ENCODE measurements at regions not wholly inside any gene's neighbourhood (a gene's known extent, or its start where the extent isn't known, plus 50 kb on each side); places are given as distances from the start of the nearest gene placed in this dataset.

DNA sequence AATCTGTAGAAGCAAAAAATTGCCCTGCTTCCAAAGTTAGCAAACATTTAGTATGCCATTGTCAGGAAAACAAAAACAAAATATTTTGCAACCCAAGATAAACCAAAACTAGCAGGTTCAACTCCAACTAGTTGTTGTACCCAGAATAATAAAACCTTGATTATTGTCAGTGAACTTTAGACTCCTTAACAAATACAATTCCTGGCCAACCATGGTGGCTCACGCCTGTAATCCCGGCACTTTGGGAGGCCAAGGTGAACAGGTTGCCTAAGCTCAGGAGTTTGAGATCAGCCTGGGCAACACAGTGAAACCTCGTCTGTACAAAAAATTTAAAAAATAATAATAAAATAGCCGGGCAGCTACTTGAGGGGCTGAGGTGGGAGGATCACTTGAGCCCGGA is 53.6 kb upstream of the EPCAM start:
- DNase-seq, result no peak

DNA sequence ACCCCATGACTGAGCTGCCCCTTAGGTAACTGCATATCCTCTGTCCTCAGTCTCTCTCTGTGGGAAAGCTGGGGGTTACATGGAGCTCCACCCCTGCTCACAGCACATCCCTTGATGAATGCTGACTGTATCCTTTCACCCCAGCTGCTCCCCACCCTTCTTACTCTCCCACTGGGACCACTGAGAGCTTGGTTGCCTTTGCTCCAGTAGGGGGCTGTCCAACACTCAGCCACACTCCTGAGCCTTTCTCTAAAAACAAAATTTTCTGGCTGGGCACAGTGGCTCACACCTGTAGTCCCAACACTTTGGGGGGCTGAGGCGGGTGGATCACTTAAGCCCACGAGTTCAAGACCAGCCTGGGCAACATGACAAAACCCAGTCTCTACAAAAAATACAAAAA is 55.4 kb upstream of the EPCAM start:
- DNase-seq, result no peak

DNA sequence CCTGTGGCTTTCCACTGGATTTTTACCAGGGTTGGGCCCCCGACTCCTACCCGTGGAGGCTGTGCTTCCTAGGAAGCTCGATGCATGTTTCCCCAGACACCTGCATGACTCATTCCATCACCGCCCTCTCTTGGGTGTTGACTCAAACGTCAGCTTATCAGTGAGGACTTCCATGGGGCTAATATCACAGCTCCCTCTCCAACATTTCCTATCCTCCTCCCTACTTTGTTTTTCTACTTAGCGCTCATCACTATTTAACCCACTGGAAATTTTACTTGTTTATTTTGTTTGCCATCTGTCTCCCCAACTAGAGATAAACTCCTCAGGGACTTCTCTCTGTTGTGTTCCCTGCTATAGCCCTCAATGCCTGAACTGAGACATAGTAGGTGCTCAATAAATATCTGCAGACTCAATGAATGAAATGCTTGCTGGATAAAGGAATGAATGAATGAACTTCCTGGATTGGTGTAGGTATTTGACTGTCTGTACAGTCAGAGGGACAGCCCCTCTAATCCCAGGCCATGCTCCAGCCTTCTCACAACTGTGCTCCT is 55.9 kb upstream of the EPCAM start:
- DNase-seq, result no peak

DNA sequence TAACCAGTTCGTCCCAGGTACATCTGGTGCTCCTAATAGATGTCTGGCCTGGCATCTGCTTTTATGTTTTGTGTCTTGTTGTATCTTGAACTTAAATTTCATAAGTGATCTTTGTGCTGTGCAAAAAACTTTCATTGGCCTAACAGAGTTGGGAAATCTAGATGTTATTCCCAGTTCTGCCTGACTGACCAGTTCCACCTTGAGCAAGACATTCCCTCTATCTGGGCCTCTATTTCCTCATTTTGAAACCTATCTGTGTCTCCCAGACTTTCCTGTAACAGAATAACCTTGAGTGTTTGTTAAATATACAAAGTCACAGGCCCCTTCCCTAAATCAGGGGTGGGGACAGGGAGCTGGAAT is 56.6 kb upstream of the EPCAM start:
- DNase-seq, result no peak

DNA sequence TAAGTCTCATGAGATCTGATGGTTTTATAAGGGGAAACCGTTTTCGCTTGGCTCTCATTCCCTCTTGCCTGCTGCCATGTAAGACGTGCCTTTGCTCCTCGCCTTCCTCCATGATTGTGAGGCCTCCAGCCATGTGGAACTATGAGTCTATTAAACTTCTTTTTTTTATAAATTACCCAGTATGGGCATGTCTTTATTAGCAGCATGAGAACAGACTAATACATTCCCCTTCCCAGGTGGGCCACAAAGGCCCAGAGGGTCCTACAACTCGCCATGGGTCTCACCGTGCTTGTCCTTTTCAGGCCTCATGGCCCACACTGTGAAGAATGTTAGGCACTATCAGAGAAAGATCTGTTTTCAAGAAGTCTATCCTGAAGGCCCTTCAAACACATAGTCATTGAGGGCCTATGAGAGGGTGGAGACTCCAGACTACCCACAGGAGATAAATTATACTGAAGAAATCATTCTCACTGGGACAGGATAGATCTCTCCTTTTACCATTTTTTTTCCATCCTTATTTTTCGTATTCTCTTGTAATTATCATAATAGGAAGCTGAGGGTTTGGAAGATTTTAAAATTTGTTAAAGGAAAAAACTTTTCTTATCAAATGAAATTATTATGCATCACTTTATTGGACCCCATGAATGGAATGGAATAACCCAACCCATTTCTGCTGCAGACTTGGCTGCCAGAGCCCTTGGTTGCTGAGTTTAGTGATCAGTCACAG is 57.2 kb upstream of the EPCAM start:
- DNase-seq, result no peak

DNA sequence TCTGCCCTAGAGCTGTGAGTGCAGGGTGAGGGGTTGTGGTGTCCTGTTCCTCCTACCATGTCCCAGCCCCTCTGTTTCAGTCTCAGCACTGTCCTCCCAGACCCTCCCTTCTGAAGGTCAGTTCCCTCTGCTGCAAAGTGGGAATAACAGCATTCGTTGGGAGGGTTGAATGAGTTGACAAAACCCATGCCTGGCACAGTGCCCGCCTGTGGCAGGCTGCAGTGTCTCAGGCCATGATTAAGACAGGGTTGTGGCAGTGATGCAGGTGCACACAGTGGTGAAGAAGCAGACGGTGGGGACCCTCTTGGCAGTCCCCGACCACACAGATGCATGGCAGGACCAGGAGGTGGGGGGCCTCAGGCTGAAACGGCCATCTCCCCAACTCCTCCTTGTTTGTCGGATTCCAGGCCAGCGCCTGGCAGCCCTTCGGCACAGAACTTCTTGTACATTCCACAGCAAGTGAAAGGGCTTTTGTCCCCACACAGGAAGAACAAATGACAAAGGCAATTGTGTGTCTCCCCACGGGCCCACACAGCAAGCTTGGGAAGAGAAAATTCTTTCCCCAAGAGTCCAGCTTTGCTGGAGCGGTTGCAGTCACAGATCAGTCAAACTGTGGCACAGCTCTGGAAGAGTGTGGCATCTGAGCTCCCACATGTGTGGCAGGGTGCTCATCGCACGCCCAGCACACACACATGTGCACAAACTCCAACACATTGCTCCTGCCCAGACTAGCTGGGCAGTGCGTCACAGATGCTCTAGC is 58.1 kb upstream of the EPCAM start:
- no peak for DNase-seq

DNA sequence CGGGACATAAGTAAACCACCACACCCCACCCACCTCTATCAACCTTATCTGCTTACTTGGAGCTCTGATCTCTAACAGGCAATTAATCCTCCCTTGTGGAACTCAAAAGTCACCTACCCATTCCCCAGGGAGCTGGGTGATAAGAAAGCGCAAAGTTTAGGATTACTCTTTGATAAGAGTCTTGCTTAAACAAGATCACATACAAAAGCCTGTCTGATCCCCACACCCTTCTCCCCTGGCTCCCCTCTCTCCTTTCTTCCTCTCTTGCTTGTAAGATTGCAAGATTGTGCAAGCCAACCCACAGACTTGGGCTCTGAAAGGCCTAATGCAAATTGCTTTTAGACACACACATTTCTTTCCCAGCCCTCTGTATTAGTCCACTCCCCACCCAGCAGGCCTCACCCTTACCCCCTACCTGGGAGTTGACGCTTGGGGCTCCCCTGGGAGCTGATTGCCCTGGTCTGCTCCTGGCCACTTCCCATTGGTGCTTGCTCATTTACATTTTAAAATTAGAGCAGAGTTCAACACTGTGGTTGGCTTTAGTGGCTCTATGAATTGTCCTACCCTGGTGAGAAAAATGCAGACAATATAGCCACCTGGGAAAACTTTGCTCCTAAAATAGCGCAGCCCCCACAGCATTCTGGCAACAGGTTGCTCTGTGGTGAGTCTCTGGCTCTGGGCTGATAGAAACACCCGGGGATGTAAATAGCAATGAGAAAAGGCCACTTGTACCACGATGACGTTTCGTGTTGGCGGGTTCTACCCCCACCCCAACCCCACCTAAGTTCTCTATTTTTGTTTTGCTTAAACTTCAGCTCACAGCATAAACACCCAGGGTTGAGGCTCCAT is 58.9 kb upstream of the EPCAM start:
- DNase-seq, result no peak

DNA sequence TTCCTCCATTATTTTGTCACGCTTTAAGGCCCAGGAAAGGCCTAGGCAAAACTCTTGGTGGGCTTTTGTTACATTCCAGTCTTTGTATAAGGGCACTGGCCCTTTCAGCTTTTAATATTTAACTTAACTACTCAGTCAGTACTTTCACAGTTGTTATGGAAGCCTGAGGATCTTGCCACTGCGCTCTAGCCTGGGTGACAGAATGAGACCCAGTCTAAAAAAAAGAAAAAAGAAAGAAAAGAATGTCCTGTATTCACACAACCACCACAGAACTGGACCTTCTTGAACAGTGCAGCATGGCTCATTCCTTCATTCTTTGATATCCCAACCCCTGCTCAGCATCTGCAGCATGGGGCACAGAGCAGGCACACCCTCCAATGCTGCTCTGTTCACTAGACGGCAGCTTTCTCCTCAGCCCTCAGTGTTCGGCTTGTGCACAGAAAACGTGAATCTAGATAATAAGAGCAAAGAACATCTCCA is 59.6 kb upstream of the EPCAM start:
- no peak for DNase-seq

DNA sequence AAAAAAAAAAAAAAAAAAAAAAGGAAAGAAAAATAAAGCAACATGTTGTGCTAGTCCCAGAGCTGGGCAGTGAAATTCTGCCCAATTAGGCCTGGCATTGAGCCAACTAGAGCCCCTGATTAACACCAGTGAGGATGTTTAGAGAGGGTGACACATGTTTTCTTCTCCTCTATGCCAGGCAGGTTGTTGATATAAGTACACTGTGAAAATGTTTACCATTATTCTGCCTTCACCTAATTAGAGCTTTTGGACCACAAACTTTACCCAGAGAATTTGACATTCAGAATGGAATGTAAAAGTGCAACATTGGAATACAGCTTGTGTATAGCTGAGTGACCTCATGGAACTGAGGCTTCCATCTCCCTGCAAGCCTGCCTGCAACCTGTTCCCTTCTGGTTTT is 62.0 kb upstream of the EPCAM start:
- DNase-seq, result no peak

DNA sequence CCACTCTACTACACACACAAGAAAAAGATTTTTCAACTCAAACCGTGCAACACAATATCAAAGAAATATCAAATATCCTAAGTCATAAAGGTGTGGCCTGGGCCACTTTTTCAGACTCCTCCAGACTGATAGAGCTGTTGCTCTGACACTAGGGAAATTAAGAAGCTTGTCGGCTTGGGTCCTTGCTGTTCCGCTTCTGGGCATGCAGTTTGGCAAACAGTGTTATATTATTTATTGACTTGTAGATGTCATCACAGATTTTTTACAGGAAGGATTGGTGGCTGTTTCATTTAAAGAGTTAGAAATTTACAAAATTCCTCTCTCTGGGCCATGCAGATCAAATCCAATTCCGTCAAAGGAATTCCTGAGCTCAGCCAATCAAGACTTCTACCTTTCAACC is 64.5 kb upstream of the EPCAM start:
- DNase-seq, result no peak

DNA sequence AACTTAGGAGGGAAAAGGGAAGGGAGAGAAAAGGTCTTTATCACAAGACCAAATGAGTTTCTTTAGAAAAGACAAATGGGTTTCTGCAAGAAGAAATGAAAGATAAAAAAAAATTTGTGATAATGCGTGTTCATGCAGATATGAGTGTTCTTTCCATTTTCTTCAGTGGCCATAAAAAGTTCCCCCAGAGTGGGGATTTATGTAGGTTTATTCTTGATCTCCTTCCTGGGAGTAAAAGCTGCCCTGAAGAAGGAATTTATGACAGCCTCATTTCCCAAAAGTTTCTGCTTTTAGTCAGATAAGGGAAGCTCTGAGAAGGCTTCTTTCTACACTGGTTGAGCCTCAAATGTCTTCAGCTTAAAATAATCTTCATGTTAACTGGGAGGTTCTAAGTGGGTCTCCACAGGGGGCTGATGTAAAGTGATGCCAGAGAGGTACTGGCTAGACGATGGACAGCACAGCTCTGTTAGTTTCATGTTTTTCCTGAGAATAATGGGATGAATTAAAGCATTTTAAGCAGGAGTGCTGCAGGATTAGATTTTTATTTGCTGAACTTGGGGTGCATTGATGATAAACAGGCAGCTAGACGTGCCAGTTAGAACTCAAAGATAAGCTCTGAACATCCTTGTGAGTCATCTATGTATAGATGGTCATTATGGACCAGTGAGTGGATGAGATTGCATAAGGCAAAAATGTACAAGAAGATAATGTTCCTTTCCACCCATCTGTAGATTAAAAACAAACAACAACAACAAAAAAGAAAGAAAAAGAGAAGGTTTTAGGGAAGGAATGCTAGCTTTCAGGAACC is 65.6 kb upstream of the EPCAM start:
- DNase-seq, result no peak

DNA sequence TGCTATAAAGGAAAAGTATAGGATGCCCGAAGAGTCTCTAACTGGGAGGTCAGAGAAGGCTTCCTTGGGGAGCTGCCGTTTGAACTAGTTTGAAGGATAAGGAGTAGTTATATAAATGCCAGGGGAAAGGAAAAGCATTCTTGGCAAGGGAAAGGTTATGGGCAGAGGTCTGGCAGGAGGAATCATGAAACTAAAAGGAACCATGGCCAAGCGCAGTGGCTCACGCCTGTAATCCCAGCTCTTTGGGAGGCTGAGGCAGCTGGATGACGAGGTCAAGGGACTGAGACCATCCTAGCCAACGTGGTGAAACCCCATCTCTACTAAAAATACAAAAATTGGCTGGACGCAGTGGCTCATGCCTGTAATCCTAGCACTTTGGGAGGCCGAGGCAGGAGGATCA is 66.8 kb upstream of the EPCAM start:
- DNase-seq, result no peak

DNA sequence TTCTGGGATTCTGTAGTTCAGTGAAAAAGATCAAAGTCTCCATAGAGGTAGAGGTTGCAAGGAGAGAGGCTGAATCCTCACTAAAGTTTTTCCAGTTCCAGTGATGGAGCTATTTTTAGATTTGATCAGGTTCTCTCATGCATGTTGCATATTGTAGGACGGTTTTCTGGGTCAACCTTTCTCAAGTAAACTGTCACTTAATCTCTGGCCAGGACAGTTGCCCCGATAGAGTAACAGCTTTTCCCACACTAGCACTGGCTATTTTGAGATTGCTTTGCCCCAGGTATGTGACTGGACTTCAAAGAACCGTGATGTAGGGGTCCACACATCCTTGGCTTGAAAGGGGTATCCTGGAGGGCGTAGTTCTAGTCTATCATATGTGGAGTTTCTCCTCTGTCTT is 67.4 kb upstream of the EPCAM start:
- DNase-seq, result no peak

DNA sequence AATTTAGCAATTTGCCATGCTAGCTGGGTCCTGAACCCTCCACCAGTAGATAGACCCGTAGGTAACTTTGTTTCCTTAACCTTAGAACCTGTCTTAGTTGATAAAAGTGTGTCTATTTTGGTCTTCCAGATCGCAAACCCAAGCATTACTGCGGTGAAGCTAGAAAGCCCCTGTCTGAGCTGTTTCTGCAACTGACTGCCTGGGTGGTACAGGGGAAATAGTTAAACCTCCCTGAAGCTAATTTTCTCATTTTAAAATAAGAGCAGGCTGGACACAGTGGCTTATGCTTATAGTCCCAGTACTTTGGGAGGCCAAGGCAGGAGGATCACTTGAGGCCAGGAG is 67.9 kb upstream of the EPCAM start:
- DNase-seq, result no peak

DNA sequence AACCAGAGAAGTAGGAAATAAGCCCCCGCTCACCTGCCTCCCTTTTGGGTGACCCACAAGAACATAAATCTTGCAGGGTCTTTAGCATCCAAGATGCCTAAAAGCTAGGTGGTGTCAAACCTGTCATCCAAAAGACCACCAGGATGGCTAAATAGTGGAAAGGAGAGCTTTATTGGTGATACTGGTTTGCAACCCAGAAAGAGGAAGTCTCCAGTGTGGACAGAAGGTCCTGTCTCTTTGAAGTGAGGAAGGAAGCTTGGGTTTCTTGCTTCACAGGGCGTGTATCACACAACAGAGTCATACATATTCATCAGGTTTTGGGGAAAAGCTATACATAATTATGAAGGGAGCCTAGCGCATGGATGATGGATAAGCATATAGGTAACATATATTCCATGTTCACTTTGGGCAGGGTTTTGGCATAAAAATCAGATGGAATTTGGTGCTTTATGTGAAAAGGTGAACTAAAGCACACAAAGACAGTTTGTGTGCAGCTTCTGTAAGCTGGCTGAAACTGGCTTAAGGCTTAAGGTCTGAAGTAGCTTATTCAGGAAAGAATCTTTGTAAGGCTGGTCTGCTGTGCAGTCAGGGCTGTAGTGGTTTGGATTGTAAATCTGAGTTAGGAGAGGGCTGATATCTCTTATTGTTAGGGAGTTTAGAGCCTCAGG is 68.4 kb upstream of the EPCAM start:
- DNase-seq, result peak; percentile 11

DNA sequence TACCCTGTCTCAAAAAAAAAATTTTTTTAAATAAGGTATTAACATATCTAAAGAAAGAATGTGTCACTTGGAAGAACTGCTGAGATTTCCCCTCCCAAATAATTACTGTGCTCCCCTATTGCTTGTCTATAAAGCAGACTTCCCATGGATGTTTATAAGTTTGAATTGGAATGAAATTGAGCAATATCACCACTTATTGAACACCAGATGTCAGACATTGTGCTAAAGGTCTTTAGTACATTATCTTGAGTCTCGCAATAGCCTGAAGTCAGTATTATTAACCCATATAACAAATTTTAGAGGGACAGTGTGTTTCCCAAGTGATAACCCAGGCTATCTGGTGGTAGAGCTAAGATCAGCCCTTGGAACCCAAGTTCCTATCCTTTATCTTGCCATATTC is 69.0 kb upstream of the EPCAM start:
- DNase-seq, result no peak

DNA sequence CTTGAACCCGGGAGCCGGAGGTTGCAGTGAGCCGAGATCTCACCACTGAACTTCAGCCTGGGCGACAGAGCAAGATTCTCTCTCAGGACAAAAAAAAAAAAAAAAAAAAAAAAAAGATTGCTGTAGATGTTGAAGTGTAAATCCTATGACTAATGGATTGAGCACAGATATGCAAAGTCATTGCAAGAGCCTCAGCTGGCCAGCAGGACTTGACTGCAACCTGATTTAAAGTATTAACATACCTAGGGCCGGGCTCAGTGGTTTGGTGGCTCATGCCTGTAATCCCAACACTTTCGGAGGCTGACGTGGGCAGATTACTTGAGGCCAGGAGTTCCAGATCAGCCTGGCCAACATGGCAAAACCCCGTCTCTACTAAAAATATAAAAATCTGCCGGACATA is 69.6 kb upstream of the EPCAM start:
- no peak for DNase-seq

DNA sequence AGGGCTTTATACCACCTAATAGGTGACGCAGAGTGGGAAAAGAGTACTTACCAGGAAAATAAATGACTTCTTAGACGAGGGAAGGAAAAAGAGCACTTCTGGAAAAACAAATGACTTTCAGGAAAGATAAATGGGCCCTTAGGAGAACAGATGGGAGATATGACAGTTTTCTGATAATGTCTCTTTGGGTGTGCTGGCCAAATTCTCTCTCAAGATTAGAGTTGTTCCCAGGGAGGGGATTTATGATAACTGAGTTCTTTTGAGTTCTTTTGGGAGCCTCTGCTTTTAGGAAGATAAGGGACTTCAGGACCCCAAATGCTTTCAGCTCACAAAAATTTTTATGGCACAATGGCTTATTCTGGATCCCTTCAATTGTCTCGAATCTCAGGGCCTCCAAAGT is 70.3 kb upstream of the EPCAM start:
- DNase-seq, result no peak

DNA sequence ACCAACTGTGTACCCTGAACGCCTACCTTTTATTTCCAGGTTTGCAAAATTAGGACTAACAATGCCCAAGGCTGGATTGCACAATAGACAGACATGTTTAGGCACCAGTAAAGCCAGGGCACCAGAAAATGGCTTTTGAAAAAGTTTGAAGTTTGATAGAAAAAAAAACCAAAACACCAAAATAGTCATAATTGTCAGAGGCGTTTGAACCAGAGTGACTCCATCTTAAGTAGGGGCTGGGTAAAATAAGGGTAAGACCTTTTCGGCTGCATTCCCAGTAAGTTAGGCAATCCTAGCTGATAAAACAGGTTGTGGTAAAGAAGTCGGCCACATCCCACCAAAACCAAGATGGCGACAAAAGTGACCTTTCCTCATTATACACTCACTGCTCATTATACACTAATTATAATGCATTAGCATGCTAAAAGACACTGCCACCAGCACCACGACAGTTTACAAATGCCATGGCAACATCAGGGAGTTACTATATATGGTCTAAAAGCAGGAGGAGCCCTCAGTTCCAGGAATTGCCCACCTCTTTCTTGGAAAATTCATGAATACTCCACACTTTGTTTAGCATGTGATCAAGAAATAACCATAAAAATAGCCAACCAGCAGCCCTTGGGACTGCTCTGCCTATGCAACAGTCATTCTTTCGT is 71.2 kb upstream of the EPCAM start:
- no peak for DNase-seq

DNA sequence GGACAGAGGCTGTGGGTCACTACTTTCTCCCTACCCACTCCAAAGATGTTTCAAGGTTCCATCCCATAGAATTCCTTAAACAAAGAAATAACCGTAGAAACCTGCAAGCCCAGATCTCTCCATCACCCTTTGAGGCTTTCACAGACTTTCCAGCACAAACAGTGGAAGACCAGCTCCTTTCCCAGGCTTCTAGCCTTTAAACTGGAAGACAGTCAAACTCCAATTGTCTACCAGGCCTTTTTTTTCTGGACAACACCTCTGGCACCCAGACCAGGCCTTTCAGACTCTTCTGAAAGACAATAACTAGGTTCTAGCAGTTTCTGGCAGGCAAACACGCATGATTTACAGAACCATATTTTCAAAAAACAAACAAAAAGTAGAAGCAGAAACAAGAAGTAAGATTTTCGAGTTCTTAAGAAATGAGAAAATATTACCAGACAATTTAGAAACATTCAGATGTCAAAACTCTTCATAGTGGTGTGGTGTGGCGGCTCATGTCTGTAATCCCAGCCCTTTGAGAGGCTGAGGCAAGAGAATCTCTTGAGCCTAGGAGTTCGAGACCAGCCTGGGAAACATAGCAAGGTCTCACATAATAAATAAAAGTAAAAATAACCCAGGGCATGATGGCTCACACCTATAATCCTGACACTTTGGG is 73.0 kb upstream of the EPCAM start:
- no peak for DNase-seq
